ENCODE measurements at regions not wholly inside any gene's neighbourhood (a gene's known extent, or its start where the extent isn't known, plus 50 kb on each side); places are given as distances from the start of the nearest gene placed in this dataset.

GRCh38 chr12:132398386-132398991, 69.1 kb upstream of the GALNT9 start:
- Histone ChIP-seq H3K4me1 (ENCODE audit: insufficient read depth, low read length, poor library complexity, severe bottlenecking) (no peaks in the 10 kb centered on the region), H3F3A (ENCODE audit: low read depth) (no peaks in the 10 kb centered on the region), H3K4me3 (ENCODE audit: low read length, poor library complexity, severe bottlenecking) (no peak overlapping the region), H3K79me2 (ENCODE audit: insufficient read depth, low read length) (no peaks in the 10 kb centered on the region), H3K27me3 (ENCODE audit: insufficient read depth, low read length, poor library complexity, severe bottlenecking) (no peaks in the 10 kb centered on the region), H3K4me2 (ENCODE audit: low read depth, low read length, poor library complexity, severe bottlenecking) (no peak overlapping the region), H3K9ac (ENCODE audit: low read depth, low read length, poor library complexity, severe bottlenecking) (no peak overlapping the region), H4K20me1 (ENCODE audit: insufficient read depth, low read length, poor library complexity, severe bottlenecking) (no peaks in the 10 kb centered on the region), H3K36me3 (ENCODE audit: insufficient read depth, low read length) (no peaks in the 10 kb centered on the region), H3K9me2 (replicated peaks; ENCODE audit: low read depth, low read length) (no peaks in the 10 kb centered on the region), H3K9me3 (ENCODE audit: insufficient read depth, low read depth, low read length) (no peaks in the 10 kb centered on the region), H2AFZ (ENCODE audit: low read length) (no peak overlapping the region)
- no peak for TF ChIP-seq CTCF (conservative IDR thresholded peaks at IDR 0.05; ENCODE audit: low read length)
- TF ChIP-seq EZH2phosphoT487 (IDR thresholded peaks at IDR 0.05; ENCODE audit: borderline replicate concordance), result no peak

- Histone ChIP-seq H2AFZ (ENCODE audit: low read length) (no peak overlapping the region), H3K9ac (ENCODE audit: low read depth, low read length, poor library complexity, severe bottlenecking) (no peak overlapping the region), H3K9me2 (replicated peaks; ENCODE audit: low read depth, low read length) (no peaks in the 10 kb centered on the region), H3F3A (ENCODE audit: low read depth) (no peaks in the 10 kb centered on the region), H3K4me2 (ENCODE audit: low read depth, low read length, poor library complexity, severe bottlenecking) (no peak overlapping the region), H3K36me3 (ENCODE audit: insufficient read depth, low read length) (no peaks in the 10 kb centered on the region), H3K79me2 (ENCODE audit: insufficient read depth, low read length) (no peaks in the 10 kb centered on the region), H3K4me3 (ENCODE audit: low read length, poor library complexity, severe bottlenecking) (no peak overlapping the region), H3K4me1 (ENCODE audit: insufficient read depth, low read length, poor library complexity, severe bottlenecking) (no peaks in the 10 kb centered on the region), H4K20me1 (ENCODE audit: insufficient read depth, low read length, poor library complexity, severe bottlenecking) (no peaks in the 10 kb centered on the region), H3K9me3 (ENCODE audit: insufficient read depth, low read depth, low read length) (no peaks in the 10 kb centered on the region), H3K27me3 (ENCODE audit: insufficient read depth, low read length, poor library complexity, severe bottlenecking) (no peaks in the 10 kb centered on the region)
- TF ChIP-seq EZH2phosphoT487 (IDR thresholded peaks at IDR 0.05; ENCODE audit: borderline replicate concordance), result no peak
- no peak for TF ChIP-seq CTCF (conservative IDR thresholded peaks at IDR 0.05; ENCODE audit: low read length)
Measured at GRCh38 chr12:132397934-132398385, 68.6 kb upstream of the GALNT9 start.

GRCh38 chr12:132397152-132397933, 68.0 kb upstream of the GALNT9 start:
- H4K20me1 ChIP-seq (ENCODE audit: insufficient read depth, low read length, poor library complexity, severe bottlenecking), result no peaks in the 10 kb centered on the region
- no peak overlapping the region for H3K9ac ChIP-seq (ENCODE audit: low read depth, low read length, poor library complexity, severe bottlenecking)
- H3K9me2 ChIP-seq (replicated peaks; ENCODE audit: low read depth, low read length), result no peaks in the 10 kb centered on the region
- H3K9me3 ChIP-seq (ENCODE audit: insufficient read depth, low read depth, low read length), result no peaks in the 10 kb centered on the region
- TF ChIP-seq EZH2phosphoT487 (IDR thresholded peaks at IDR 0.05; ENCODE audit: borderline replicate concordance), result no peak
- no peak for TF ChIP-seq CTCF (conservative IDR thresholded peaks at IDR 0.05; ENCODE audit: low read length)
- no peak overlapping the region for H2AFZ ChIP-seq (ENCODE audit: low read length)
- no peak overlapping the region for H3K4me3 ChIP-seq (ENCODE audit: low read length, poor library complexity, severe bottlenecking)
- H3K4me2 ChIP-seq (ENCODE audit: low read depth, low read length, poor library complexity, severe bottlenecking), result no peak overlapping the region
- H3K79me2 ChIP-seq (ENCODE audit: insufficient read depth, low read length), result no peaks in the 10 kb centered on the region
- H3K4me1 ChIP-seq (ENCODE audit: insufficient read depth, low read length, poor library complexity, severe bottlenecking), result no peaks in the 10 kb centered on the region
- H3K36me3 ChIP-seq (ENCODE audit: insufficient read depth, low read length), result no peaks in the 10 kb centered on the region
- no peaks in the 10 kb centered on the region for H3K27me3 ChIP-seq (ENCODE audit: insufficient read depth, low read length, poor library complexity, severe bottlenecking)
- H3F3A ChIP-seq (ENCODE audit: low read depth), result no peaks in the 10 kb centered on the region
